ENCODE measurements at regions not wholly inside any gene's neighbourhood (a gene's known extent, or its start where the extent isn't known, plus 50 kb on each side); places are given as distances from the start of the nearest gene placed in this dataset.

DNA sequence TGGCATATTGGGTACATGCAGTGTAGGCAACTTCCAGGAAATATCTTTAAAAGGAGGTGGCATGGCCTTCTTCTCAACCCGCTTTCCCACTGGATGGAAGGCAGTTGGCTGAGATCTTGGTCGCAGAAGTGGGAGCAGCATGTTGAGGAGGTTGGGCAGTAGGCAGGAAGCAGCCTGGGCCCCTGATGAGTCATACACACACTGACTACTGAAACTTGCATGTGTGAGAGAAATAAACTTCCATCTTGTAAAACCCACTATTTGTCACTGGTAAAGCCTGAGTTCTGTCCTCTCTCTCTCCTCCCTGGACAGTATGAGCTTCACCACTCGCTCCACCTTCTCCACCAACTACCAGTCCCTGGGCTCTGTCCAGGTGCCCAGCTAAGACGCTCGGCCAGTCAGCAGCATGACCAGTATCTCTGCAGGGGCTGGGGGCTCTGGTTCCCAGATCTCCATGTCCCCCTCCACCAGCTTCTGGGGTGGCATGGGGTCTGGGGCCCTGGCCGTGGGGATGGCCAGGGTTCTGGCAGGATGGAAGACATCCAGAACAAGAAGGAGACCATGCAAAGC is 233.8 kb upstream of the SPRED2 start:
- no peak overlapping the region for H3K4me3 Mint-ChIP-seq (ENCODE audit: low read depth)
- DNase-seq (ENCODE audit: low spot score, unreplicated experiment), result no peak
- H3K4me1 Mint-ChIP-seq (ENCODE audit: low read depth), result no peaks in the 10 kb centered on the region
- H3K27ac Mint-ChIP-seq, result no peak overlapping the region
- peaks cover 55% of the 10 kb centered on the region for H3K27me3 Mint-ChIP-seq
- peaks cover 4% of the 10 kb centered on the region for H3K36me3 Mint-ChIP-seq (ENCODE audit: insufficient read depth)
- TF ChIP-seq, protein P1, sequence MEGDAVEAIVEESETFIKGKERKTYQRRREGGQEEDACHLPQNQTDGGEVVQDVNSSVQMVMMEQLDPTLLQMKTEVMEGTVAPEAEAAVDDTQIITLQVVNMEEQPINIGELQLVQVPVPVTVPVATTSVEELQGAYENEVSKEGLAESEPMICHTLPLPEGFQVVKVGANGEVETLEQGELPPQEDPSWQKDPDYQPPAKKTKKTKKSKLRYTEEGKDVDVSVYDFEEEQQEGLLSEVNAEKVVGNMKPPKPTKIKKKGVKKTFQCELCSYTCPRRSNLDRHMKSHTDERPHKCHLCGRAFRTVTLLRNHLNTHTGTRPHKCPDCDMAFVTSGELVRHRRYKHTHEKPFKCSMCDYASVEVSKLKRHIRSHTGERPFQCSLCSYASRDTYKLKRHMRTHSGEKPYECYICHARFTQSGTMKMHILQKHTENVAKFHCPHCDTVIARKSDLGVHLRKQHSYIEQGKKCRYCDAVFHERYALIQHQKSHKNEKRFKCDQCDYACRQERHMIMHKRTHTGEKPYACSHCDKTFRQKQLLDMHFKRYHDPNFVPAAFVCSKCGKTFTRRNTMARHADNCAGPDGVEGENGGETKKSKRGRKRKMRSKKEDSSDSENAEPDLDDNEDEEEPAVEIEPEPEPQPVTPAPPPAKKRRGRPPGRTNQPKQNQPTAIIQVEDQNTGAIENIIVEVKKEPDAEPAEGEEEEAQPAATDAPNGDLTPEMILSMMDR (IDR thresholded peaks at IDR 0.05; ENCODE audit: unreplicated experiment), result no peak
- peaks cover 9% of the 10 kb centered on the region for H3K9me3 Mint-ChIP-seq (ENCODE audit: low read depth)

DNA sequence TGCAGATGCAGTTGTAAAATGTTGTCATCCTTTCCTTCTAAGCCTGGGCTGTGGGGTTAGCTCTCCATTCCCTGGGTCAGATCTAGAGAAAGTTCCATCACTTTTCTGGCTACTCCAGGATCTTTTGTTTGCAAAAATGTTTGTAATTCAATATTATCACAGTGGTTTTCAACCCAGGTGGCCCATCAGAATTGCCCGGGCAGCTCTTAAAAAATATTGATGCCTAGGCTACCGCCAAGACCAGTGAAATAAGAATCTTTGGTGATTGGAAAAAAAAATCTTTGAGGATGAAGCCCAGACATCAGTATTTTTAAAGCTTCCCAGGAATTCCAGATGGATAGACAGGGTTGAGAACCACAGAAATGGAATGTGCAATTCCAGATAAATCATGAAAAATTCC is 232.5 kb upstream of the SPRED2 start:
- H3K36me3 Mint-ChIP-seq (ENCODE audit: insufficient read depth), result peaks cover 4% of the 10 kb centered on the region
- peaks cover 9% of the 10 kb centered on the region for H3K9me3 Mint-ChIP-seq (ENCODE audit: low read depth)
- H3K27me3 Mint-ChIP-seq, result peaks cover 56% of the 10 kb centered on the region
- H3K27ac Mint-ChIP-seq, result no peak overlapping the region
- no peak overlapping the region for H3K4me3 Mint-ChIP-seq (ENCODE audit: low read depth)
- TF ChIP-seq, protein P1 (IDR thresholded peaks at IDR 0.05; ENCODE audit: unreplicated experiment), result no peak
- DNase-seq (ENCODE audit: low spot score, unreplicated experiment), result no peak
- H3K4me1 Mint-ChIP-seq (ENCODE audit: low read depth), result peaks cover 3% of the 10 kb centered on the region

DNA sequence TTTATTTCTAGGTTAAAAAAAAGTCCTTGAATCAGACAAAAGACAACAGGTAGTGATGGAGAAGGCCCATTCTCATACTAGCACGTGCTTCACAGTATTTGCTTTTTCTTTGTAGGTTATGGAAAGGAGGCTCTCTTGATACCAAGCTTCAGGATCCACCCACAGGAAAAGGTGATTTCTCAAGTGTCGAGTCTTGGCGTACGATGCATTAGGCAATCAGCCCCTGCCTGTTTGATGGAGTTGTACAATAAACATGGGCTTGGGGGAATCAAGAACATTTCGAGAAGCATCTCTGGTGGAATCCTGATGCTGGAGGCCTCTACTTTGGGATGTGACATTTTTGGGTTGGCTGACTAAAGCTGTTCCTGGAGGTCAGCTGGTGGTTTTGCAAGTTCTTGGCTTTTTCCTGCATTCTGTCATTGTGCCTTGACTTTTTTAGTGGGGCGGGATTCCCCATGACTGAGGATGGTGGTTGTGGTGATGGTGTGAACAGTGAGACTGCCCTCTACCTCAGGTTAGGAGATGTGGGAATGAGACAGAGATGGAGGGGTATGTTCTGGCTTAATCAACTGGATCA is 231.5 kb upstream of the SPRED2 start:
- peaks cover 60% of the 10 kb centered on the region for H3K27me3 Mint-ChIP-seq
- H3K4me1 Mint-ChIP-seq (ENCODE audit: low read depth), result peaks cover 6% of the 10 kb centered on the region
- H3K4me3 Mint-ChIP-seq (ENCODE audit: low read depth), result no peak overlapping the region
- peaks cover 2% of the 10 kb centered on the region for H3K36me3 Mint-ChIP-seq (ENCODE audit: insufficient read depth)
- TF ChIP-seq, protein P1 (IDR thresholded peaks at IDR 0.05; ENCODE audit: unreplicated experiment), result no peak
- no peak overlapping the region for H3K27ac Mint-ChIP-seq
- H3K9me3 Mint-ChIP-seq (ENCODE audit: low read depth), result peaks cover 9% of the 10 kb centered on the region
- DNase-seq (ENCODE audit: low spot score, unreplicated experiment), result no peak

DNA sequence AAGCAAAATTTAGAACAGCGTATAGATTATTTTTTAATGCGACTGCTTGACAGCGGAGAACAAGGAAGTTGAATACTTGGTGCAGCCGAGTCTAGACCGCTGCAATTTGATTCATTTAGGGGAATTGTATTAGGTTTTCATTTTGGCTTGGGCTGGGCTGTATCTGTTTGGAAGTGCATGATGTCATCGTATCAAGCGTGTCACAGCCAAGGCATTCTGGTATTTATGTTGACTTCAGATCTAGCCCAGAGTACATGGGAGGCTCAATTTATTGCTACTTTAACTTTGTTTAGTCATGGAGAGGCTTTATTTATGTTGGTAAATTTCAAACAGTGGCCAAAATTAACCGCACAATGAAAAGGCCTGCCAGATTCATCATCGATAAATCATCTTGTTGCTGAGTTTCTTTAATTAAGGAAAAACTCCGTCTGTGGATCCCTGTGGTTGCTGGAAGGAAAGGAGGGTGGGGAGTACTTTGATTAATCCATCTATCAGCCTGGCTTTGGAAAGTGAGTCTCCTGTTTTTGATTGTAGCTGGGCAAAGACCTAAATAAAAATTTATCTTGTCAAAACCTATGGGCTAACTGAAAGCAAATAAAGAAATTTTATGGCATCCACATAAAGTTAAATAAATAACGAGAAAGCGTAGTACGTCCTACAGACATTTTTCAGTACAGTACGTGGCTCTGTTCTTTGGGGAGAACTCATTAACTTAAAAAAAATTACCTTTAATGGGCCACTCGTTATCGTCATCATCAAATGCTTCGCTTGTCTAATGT is 230.4 kb upstream of the SPRED2 start:
- DNase-seq (ENCODE audit: low spot score, unreplicated experiment), result no peak
- TF ChIP-seq, protein P1 (IDR thresholded peaks at IDR 0.05; ENCODE audit: unreplicated experiment), result no peak
- peaks cover 10% of the 10 kb centered on the region for H3K4me1 Mint-ChIP-seq (ENCODE audit: low read depth)
- no peak overlapping the region for H3K4me3 Mint-ChIP-seq (ENCODE audit: low read depth)
- H3K9me3 Mint-ChIP-seq (ENCODE audit: low read depth), result no peaks in the 10 kb centered on the region
- peaks cover 70% of the 10 kb centered on the region for H3K27me3 Mint-ChIP-seq
- H3K27ac Mint-ChIP-seq, result no peak overlapping the region
- H3K36me3 Mint-ChIP-seq (ENCODE audit: insufficient read depth), result no peaks in the 10 kb centered on the region

DNA sequence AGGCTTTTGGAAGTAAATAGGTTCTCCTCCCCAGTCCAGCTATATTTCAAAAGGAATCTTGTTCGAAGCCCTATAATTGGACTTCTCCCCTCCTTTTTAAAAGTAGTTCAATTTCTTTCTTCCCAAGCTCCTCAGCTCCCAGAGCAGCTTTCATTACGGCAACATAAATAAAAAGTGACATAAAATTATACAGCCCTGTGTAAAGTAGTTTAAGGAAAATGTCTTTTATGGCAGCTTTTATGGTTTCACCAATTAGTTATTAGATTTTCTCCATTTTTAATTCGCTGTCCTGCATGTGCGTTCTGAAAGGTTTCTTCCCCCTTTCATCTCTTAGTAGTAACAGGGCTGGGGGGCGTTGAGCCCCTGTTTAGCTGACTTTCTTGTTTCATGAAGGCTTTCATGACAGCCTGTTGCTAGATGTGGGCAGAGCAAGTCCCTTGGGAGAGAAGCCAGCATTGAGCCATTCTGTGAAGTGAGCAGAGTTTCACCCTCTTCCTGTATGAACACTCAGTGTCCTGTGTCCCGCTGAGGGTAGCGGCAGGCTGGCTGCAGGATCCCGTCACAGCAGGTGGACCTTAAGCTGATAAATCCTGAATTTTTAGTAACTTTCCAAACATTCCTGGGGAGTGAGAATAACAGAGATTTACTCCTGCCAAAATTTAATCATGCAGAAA is 229.7 kb upstream of the SPRED2 start:
- no peak for DNase-seq (ENCODE audit: low spot score, unreplicated experiment)
- Mint-ChIP-seq H3K27ac (peak overlapping the region; percentile 41), H3K27me3 (peaks cover 78% of the 10 kb centered on the region), H3K4me3 (ENCODE audit: low read depth) (no peak overlapping the region), H3K4me1 (ENCODE audit: low read depth) (peaks cover 10% of the 10 kb centered on the region), H3K9me3 (ENCODE audit: low read depth) (no peaks in the 10 kb centered on the region), H3K36me3 (ENCODE audit: insufficient read depth) (no peaks in the 10 kb centered on the region)
- TF ChIP-seq, protein P1 (IDR thresholded peaks at IDR 0.05; ENCODE audit: unreplicated experiment), result no peak
